ENCODE measurements at regions not wholly inside any gene's neighbourhood (a gene's known extent, or its start where the extent isn't known, plus 50 kb on each side); places are given as distances from the start of the nearest gene placed in this dataset.
"Not testable (repeated sequence)": the region's sequence is repeated elsewhere in the genome, so short reads cannot be mapped to it uniquely, and the experiment has no call there.

DNA sequence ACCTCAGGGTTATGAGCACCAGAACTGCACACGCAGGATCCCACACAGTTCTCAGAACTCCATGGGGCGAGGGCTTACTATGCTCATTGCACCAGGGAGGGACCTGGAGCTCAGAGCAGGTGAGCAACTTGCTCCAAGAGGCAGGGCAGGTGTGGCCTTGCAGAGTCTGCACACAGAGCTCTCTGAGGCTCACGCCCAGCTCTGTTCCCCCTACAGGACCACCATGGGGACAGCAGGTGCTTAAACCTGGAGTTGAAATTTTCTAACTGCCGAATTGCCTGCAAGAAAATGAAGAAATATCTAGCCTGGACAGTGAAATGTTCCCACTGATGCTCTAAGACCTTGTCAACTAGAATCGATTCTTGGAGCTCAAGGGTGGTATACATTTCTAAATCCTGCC lies 49.9 kb upstream of the MSMB start:
- DNase-seq (ENCODE audit: low spot score): not testable (repeated sequence)

GRCh38 chr10:46096446-46096845 lies 50.4 kb upstream of the MSMB start:
- in situ Hi-C loops (cut with HindIII; ENCODE audit: low sequenced_read_pairs): no loop called here
- DNase-seq (ENCODE audit: low spot score): no peak

More for the DNA sequence above, 49.9 kb upstream of the MSMB start:
- in situ Hi-C loops (cut with HindIII; ENCODE audit: low sequenced_read_pairs): not testable (repeated sequence)

GRCh38 chr10:46096909-46097575 lies 51.0 kb upstream of the MSMB start:
- no peak for DNase-seq (ENCODE audit: low spot score)
- in situ Hi-C loops (cut with HindIII; ENCODE audit: low sequenced_read_pairs): no loop called here

- in situ Hi-C loops (cut with HindIII; ENCODE audit: low sequenced_read_pairs): no loop called here
- no peak for DNase-seq (ENCODE audit: low spot score)
Measured at GRCh38 chr10:46097576-46098317, 51.7 kb upstream of the MSMB start.

DNA sequence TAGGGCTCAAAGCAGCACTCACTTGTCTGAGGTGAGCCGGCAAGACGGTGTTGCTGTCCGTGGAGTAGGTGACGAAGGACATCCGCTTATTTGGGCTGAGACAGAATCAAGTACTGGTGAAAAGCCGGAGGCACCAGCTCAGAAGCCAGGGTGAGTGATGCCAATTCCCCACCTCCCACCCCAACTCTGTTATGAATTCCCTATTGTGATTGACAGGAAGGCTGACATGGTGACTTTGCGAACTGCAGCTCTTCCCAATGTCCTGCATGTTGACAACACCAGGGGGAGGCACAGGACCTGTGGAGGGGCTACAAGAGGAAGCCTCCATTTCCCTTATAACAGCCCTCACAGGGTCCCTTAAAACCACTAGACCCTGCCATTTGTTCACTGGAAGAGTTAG lies 52.3 kb upstream of the MSMB start:
- in situ Hi-C loops (cut with HindIII; ENCODE audit: low sequenced_read_pairs): no loop called here
- DNase-seq (ENCODE audit: low spot score): no peak

DNA sequence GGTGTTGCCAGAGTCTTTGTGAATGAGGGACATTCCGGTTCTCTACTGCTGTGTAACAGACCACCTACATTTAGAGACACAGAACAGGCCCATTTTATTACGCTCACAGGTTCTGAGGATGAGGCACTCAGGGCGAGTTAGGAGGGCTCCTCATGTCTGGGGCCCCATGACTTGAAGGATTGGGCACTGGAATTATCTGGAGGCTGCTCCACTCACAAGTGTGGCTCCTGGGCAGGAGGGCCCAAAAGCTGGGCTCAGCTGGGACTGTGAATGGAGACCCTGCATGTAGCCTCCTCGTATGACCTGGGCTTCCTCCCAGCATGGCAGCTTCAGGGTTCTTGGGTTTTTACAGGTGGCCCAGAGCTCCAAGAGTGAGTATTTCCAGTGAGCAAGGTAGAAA lies 52.9 kb upstream of the MSMB start:
- DNase-seq (ENCODE audit: low spot score); in situ Hi-C loops (cut with HindIII; ENCODE audit: low sequenced_read_pairs): not testable (repeated sequence)

DNA sequence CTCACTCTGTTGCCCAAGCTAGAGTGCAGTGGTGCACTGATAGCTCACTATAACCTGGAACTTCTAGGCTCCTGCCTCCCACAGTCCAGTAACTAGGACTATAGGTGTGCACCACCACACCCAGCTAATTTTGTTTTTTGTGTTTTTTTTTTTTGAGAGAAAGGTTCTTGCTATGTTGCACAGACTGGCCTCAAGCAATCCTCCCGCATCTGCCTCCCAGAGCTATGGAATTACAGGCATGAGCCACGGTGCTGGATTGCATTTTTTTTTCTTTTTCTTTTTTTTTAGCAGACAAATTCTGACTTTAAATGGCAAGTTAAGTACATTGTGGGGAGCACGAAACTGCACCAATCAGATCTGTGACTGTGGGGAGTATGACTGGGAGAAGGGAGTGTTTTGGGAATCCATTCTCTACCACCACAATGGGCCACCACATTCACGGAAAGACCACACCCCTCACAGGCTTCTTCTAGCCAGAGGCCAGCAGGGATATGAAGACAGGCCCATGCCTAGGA lies 58.1 kb upstream of the MSMB start:
- DNase-seq (ENCODE audit: low spot score): no peak
- in situ Hi-C loops (cut with HindIII; ENCODE audit: low sequenced_read_pairs): no loop called here

DNA sequence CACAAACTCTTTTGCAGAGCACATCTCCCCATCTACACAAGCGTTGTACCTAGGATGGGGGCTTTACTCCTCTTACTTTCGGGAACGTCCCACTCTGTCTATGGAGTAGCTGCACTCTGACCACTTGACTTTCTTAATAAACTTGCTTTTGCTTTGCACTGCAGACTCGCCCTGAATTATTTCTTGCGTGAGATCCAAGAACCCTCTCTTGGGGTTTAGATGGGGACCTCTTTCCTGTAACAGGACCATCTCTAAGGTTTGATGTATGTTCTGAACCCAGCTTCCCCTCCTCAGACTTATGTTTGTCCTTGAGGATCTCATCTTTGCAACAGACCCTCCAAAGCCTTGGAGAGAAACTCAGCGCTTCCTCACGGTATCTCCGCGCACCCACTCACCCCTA lies 59.3 kb upstream of the MSMB start:
- in situ Hi-C loops (cut with HindIII; ENCODE audit: low sequenced_read_pairs); DNase-seq (ENCODE audit: low spot score): not testable (repeated sequence)

DNA sequence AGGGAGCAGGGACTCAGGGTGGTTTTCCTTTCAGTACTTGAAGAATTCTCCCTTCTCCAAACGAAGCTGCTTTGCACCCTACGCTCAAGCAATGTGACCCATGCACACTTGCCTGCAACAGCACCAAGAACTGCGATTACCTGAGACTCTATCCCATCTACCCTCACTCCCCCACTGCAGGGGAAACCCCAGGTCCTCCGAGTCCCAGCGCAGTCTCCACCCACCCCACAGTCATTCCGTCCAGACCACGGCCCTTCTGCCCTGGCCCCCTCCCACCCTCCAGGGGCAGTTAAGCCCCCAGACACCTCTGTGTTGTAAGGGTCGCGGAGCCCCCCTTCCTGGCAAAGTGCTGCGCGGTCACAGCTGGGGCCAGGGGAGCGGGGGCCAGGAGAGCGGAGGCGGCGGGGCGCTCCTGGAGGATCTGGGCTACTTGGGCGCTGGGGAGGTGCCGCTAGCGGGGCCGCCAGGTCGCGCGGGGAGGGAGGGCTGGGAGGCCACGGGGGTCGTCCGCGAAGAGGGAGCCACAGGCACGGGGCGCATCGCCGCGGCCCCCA lies 59.9 kb upstream of the MSMB start:
- DNase-seq (ENCODE audit: low spot score); in situ Hi-C loops (cut with HindIII; ENCODE audit: low sequenced_read_pairs): not testable (repeated sequence)

DNA sequence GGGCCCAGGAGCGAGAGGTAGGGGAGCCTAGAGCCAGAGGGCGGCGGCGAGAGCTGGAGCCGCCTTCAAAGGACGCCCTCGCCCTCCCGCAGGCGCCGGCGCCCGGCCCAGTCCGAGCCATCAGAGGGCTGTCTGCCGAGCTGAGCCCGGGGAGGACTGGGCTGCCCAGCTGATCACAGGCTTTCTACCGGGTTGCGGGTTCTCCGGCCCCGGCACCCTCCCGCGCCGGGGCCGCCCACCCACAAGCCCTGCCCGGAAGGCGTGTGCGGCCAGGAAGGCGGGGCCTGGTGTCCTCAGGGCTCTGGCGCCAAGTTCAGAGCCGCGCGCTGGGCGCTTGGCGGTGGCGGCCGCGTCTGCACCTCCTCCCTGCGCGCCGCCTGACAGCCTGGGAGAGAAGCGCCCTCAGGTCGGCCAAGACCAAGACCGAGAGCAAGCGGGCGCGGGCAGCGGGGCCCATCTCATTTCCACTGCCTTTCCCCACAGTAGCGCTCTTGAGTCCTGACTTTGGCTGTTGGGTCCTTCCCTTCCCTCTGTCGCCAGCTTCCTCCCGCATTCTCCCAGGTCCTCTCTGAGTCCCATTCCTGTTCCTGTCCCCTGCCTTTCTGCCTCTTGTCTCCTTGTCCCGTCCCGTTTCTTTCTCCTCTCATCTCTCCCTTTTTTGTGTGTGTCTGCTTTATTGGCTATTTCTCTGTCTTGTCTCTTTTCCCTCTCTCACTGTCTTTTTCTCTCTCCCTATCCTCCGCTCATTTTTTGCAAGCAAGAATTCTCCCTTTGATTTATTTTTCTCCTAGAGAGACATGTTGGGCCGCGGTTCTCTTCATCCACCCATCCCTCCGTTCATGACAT lies 60.6 kb upstream of the MSMB start:
- in situ Hi-C loops (cut with HindIII; ENCODE audit: low sequenced_read_pairs): no loop called here
- DNase-seq (ENCODE audit: low spot score): peak; percentile 44

- DNase-seq (ENCODE audit: low spot score); in situ Hi-C loops (cut with HindIII; ENCODE audit: low sequenced_read_pairs): not testable (repeated sequence)
Measured at GRCh38 chr10:46108158-46108499, 62.1 kb upstream of the MSMB start.

DNA sequence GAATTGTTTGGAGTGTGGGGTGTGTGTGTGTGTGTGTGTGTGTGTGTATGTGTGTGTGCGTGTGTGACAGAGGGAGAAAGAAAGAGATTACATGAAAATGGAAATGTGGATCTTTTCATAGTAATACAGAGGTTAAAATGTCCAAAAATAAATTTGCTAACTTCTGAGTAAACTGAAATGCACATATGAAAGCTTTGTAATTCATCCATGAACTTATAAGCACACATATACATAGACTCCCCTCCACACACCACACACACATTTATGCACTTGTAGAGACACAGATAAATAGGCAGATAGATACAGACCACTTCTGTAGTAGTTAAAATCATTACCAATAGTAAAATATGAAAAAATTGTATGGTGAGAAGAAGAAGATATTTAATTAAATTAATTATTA lies 108.2 kb upstream of the MSMB start:
- in situ Hi-C loops (cut with HindIII; ENCODE audit: low sequenced_read_pairs); DNase-seq (ENCODE audit: low spot score): not testable (repeated sequence)

- DNase-seq (ENCODE audit: low spot score); in situ Hi-C loops (cut with HindIII; ENCODE audit: low sequenced_read_pairs): not testable (repeated sequence)
Measured at GRCh38 chr10:46154683-46155082, 108.6 kb upstream of the MSMB start.

- DNase-seq (ENCODE audit: low spot score); in situ Hi-C loops (cut with HindIII; ENCODE audit: low sequenced_read_pairs): not testable (repeated sequence)
Measured at GRCh38 chr10:46156866-46157265, 110.8 kb upstream of the MSMB start.

- in situ Hi-C loops (cut with HindIII; ENCODE audit: low sequenced_read_pairs): no loop called here
- no peak for DNase-seq (ENCODE audit: low spot score)
Measured at GRCh38 chr10:46169736-46170135, 117.1 kb upstream of the ANTXRL start.

- in situ Hi-C loops (cut with HindIII; ENCODE audit: low sequenced_read_pairs): no loop called here
- no peak for DNase-seq (ENCODE audit: low spot score)
Measured at GRCh38 chr10:46170789-46171188, 116.0 kb upstream of the ANTXRL start.

- no peak for DNase-seq (ENCODE audit: low spot score)
- in situ Hi-C loops (cut with HindIII; ENCODE audit: low sequenced_read_pairs): no loop called here
Measured at GRCh38 chr10:46171661-46172060, 115.1 kb upstream of the ANTXRL start.

GRCh38 chr10:46175296-46175695 lies 111.5 kb upstream of the ANTXRL start:
- in situ Hi-C loops (cut with HindIII; ENCODE audit: low sequenced_read_pairs): no loop called here

DNA sequence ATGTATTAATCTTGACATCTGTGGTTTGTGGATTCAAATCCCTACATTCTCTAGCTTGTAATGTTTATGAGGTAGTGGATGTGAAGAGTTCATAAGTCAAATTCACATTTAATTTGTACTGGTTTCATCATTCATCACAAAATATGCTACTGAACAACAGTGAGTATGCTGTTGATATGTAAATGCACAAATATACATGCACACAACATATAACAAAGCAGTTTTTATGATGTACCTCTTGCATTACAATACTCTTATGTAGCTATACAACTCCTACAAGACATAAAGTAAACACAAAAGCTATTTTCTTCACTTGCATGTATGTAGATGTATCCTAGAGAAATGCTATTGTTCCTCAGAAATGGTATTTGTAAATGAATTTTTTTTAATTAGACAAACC lies 111.0 kb upstream of the ANTXRL start:
- no peak for DNase-seq (ENCODE audit: low spot score)
- in situ Hi-C loops (cut with HindIII; ENCODE audit: low sequenced_read_pairs): no loop called here

More at GRCh38 chr10:46175296-46175695, 111.5 kb upstream of the ANTXRL start:
- no peak for DNase-seq (ENCODE audit: low spot score)
